Kidney epithelial cell (primary cell): ENCODE measurements at regions not wholly inside any gene's neighbourhood (a gene's known extent, or its start where the extent isn't known, plus 50 kb on each side); places are given as distances from the start of the nearest gene placed in this dataset.
A peak's percentile ranks its signal among the peaks of the same experiment; 100 is the strongest.

Experiments used
- DNase-seq: peaks from one replicate; pipeline ENCODE4 v3.0.0-alpha.2; 2010; ENCODE audit warnings: low read depth
- H3K27me3 ChIP-seq: 2 replicates; pipeline ENCODE4 v1.6.0; 2011; ENCODE audit warnings: low read length; ENCODE audit not compliant: control insufficient read depth, insufficient read depth
- H3K36me3 ChIP-seq: 2 replicates; pipeline ENCODE4 v1.5.1; 2011; ENCODE audit warnings: low read length; ENCODE audit not compliant: control insufficient read depth, insufficient read depth
- H3K4me3 ChIP-seq: 2 replicates; pipeline ENCODE4 v1.5.1; 2011; ENCODE audit warnings: low read depth, mild to moderate bottlenecking, control low read depth, low read length
- CTCF ChIP-seq: IDR thresholded peaks from 2 replicates; pipeline ENCODE4 v1.5.1; 2011; ENCODE audit warnings: mild to moderate bottlenecking, moderate library complexity, low read length, control low read depth, inconsistent platforms; ENCODE audit not compliant: insufficient read depth, poor library complexity, severe bottlenecking

DNA sequence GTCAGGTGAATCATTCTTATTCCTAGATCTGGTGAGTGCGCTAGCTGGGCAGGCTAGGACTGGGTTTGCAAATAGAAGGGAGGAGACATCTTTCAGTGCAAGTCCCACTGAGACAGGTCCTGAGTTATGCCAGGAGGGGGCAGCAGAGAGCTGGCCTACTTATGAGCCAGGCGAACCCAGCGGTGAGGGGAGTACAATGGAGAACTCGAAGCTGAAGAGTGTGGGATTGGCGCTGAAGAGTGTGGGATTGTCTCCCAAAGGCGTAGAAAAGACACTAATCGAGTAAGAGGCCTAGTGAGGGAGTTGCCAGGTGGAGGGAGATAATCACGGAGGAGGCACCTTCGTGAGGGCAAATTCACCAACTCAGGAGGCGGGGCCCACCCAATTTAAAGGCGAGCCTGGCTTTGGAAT lies 91.7 kb upstream of the CXorf66 start:
- H3K27me3 ChIP-seq: no peaks in the 10 kb centered on the region
- peak; percentile 7 for DNase-seq
- H3K36me3 ChIP-seq: no peaks in the 10 kb centered on the region
- no peak overlapping the region for H3K4me3 ChIP-seq
- peak; percentile 88 for TF ChIP-seq CTCF

- no peak for DNase-seq
- TF ChIP-seq CTCF: no peak
- no peaks in the 10 kb centered on the region for H3K27me3 ChIP-seq
- H3K4me3 ChIP-seq: no peak overlapping the region
- no peaks in the 10 kb centered on the region for H3K36me3 ChIP-seq
Measured at GRCh38 chrX:140053846-140054245, 88.5 kb upstream of the CXorf66 start.

- DNase-seq: no peak
- H3K4me3 ChIP-seq: no peak overlapping the region
- no peaks in the 10 kb centered on the region for H3K27me3 ChIP-seq
- H3K36me3 ChIP-seq: no peaks in the 10 kb centered on the region
- TF ChIP-seq CTCF: peak; percentile 30
Measured at GRCh38 chrX:140050906-140051305, 85.6 kb upstream of the CXorf66 start.

DNA sequence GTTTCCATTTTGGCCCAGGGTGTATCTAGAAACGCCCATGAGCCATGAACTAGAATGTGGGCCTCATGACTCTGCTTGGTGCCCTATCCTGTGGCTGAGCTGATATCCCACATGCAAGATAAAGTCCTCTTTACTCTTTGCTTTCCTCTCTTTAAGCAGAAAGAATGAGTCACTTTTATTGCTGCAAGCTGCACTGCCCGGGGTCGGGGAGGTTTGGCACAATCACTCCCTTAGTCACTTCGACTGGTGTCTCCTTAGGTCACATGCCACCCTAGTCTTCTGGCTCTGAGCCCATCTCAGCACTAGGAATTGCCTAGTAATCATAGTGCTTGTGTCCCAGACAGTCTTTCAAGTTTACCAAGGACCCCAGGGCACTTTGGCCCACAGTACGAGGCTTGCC lies 75.1 kb upstream of the CXorf66 start:
- Histone ChIP-seq H3K27me3 (no peaks in the 10 kb centered on the region), H3K36me3 (no peaks in the 10 kb centered on the region), H3K4me3 (no peak overlapping the region)
- peak; percentile 16 for DNase-seq
- TF ChIP-seq CTCF: no peak

DNA sequence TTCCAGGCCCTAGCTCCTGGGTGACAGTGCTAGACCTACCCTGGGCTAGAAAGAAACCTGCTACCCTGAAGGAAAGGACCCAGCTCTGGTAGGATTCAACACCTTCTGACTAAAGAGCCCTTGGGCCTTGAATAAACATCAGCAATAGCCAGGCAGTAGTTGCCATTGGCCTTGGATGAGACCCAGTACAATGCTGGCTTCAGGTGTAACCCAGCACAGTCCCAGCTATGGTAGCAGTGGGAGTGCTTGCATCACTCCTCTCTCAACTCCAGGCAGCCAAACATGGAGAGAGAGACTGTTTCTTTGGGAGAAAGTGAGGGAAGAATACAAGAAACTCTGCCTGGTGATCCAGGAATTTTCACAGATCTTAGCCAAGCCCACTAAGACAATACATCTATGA lies 73.5 kb upstream of the CXorf66 start:
- H3K36me3 ChIP-seq: no peaks in the 10 kb centered on the region
- no peak for DNase-seq
- no peak overlapping the region for H3K4me3 ChIP-seq
- TF ChIP-seq CTCF: no peak
- H3K27me3 ChIP-seq: no peaks in the 10 kb centered on the region

DNA sequence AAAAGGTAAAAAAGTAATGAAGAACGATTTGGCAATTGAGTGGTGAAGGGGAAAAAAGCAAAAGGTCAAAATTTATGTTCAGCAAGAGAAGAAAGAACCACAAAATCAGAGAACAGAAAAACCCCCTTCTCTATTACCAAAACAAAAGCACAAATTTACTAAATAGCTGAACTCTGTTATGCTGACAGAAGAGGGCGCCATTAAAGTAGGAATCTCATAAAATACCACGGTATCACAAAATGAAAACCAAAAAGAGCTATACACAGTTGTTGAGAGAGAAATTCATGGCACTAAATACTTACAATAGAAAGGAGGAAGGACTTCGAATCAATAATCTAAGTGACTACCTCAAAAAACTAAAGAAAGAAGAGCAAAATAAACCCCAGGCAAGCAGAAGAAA lies 69.6 kb upstream of the CXorf66 start:
- no peaks in the 10 kb centered on the region for H3K27me3 ChIP-seq
- no peak for DNase-seq
- H3K36me3 ChIP-seq: no peaks in the 10 kb centered on the region
- no peak overlapping the region for H3K4me3 ChIP-seq
- peak; percentile 23 for TF ChIP-seq CTCF
